Stimulated activated CD8-positive, alpha-beta memory T cell treated with anti-CD3 and anti-CD28 coated beads, Interleukin-12 subunit alpha, Interleukin-12 subunit beta, amount 100 ng/mL, for 4 hours (primary cell): ENCODE measurements at regions not wholly inside any gene's neighbourhood (a gene's known extent, or its start where the extent isn't known, plus 50 kb on each side); places are given as distances from the start of the nearest gene placed in this dataset.
"Not testable (repeated sequence)": the region's sequence is repeated elsewhere in the genome, so short reads cannot be mapped to it uniquely, and the experiment has no call there.

Experiments
- DNase-seq: peaks from one replicate; pipeline ENCODE4 v3.0.0-alpha.2; 2020; ENCODE audit warnings: low read depth

DNA sequence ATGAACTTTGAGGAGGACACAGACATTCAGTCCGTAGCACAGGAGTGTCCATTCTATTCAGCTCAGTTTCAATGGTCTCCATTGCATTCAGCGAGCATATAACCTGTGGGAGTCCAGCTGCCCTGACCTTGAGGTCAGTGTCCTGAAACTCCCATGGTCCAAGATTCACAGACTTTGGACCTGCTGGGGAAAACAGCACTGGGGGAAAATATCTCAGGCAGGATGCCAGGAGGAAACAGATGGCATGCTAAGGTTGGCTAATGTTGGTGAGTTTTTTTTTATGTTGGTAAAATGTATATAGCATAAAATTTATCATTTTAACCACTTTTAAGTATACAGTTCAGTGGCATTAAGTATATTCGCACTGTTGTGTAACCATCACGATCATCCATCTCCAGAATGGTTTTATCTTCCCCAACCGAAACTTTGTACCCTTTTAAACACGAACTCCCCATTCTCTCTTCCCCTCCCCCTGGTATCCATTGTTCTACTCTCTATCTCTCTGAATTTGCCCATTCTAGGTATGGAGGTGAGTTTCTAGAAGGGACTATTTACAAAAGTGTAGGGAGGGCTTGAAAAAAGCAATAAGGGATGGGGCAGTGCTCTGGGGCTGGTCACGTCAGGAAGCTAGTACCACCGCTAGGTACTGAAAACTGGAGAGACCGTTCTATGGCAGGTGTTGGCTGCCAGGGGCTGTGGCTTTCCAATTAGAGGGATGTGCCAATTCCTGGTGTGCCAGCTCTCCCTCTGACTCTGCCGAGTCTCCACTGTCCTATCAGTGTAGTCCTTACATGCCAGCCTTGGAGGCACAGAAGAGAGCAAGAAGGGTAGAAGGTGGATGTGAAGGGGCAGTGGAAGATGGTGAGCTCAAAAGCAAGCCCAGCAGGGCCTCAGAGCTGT is 85.3 kb downstream of the FOXD2 start:
- DNase-seq = no peak

DNA sequence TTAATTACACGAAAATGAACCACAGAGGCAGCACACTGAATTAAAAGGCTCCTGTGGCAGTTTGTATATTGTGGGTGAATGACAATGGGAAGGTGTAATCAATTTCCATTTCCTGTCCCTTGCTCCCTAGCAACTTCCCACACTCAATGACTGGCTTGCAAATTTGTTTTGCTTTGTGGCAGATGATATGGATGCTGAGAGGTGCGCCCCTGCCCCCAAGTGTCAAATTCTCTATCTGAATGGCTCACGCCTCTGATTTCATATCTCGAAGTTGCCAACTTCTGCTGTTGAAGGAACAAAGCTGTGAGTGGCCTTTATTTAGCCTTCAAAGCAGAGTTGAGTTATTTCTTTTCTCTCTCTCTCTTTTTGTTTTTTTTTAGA is 86.0 kb downstream of the FOXD2 start:
- no peak for DNase-seq

DNA sequence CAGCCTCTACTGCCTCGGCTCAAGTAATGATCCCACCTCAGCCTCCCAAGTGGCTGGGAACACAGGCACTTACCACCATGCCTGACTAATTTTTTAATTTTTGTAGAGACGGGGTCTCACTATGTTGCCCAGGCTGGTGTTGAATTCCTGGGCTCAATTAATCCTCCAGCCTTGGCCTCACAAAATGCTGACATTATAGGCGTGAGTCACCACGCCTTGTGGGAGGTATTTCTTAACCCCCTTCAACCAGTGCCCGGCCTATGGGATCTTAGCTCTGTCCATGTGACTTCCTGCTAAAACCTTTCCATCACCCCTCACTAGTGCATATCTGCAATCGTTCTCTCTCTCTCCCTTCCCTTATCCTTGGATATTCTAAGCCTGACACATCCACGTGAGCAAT is 86.4 kb downstream of the FOXD2 start:
- DNase-seq = no peak

DNA sequence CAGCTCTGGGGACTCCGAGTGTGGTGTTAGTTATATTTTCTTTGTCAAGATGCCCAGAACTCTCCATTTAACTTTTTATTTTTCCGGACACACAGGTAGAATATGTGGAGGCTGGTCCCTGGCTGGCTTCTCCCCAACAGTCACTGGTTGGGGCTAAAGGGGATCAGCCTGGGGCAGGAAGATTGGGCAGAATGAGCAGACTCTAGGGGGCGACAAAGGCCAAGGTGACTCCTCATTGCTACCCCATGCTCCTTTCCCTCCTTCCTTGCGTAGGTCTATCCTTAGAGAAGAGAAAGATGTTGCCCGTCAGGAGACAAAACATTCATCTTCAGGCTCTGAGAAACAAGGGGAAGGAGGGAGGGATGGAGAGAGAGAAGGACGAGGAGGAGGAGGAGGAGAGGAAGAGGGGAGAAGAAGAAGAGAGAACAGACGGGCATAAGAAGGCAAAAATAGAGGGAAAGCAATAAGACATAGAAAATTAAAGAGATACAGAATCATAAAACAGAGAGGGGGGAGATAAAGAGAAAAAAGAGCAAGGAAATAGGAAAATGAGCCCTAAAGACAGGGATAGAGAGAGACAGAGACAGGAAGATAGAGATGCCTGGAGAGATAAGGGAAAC is 89.9 kb downstream of the FOXD2 start:
- DNase-seq = no peak

DNA sequence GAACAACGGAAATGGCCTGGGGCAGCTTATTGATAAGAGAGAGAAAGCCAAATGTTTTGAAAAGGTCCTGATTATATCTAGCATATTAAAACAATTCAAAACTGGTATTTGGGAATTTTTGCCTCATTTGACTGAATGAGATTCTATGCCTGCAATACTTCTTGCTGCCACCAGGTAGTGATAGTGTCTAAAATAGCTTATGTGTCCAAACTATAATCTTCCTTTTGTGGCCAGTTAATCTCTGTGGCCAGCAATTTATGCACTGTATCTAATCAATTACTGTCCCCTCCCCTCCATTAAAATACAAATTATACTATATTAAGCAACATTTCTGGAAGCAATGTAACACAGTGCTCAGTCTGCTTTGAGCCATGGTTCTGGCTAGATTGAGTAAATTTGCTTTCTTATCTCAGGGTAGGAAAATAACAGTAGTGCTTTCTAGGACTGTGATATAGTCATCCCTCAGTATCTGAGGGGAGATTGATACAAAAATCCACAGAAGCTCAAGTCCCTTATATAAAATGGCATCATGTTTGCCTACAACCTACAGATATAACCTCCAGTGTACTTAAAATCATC is 91.8 kb downstream of the FOXD2 start:
- DNase-seq = no peak

DNA sequence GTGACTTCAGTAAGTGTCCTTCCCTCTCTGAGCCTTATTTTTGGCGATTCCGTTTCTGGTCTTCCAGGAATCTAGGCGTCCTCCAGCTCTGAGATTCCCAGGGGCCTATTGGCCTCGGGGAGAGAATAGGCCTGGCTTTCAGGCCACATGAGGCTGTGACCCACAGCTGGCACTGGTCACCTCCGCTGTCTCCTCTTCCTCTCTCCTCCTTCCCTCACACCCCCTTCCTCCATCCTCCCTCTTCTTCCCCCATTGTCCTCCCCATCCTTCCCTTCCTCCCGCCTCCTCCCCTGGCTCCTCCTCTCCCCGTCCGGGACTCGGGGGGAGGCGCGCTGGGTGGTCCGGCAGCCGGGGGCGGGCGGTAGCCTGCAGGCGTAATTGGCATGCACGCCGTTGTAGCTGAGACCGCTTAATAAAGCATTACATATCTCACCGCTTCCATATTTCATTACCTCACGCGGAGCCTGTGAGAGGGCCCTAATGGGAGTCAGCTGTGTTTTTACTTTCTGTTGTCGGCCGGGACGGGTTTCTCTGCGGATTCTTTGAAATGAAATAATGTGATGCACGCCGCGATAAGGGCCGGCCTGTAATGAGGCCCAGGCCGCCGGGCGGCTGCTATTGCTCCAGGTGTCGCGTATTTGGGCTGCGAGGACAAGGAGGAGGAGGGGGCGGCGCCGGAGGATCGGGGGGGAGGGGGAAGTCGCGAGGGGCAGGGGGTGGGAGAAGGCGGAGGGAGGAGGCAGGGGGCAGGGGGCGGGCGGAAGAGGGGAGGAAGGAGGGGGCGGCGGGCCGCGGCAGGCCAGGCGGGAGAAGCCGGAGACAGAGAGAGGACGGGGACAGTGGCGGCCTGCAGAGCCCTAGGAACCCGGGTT is 95.3 kb downstream of the FOXD2 start:
- no peak for DNase-seq

DNA sequence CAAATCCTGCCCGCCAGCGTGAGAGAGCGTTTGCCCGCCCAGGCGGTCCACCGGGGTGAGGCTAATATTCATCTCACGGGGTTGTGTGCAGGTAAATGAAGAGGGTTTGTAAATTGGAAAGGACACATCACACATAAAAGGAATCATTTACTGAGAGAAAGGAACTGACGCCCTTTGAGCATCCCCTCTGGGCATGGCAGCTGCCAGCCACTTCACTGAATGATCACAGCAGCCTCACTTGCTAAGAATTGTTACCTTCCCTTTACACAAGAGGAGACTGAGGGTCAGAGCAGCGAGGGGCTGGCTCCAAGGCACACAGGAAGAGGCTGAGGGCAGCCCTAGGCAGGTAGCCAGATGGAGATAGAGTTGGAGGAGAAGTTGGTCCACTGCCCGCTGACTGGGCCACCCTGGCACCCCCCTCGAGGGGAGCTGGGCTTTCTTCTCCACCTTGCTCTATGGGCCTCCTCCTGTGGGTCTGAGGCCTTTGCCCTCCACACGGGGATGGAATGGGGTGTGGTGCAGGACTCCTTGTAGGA is 96.0 kb downstream of the FOXD2 start:
- DNase-seq = no peak

DNA sequence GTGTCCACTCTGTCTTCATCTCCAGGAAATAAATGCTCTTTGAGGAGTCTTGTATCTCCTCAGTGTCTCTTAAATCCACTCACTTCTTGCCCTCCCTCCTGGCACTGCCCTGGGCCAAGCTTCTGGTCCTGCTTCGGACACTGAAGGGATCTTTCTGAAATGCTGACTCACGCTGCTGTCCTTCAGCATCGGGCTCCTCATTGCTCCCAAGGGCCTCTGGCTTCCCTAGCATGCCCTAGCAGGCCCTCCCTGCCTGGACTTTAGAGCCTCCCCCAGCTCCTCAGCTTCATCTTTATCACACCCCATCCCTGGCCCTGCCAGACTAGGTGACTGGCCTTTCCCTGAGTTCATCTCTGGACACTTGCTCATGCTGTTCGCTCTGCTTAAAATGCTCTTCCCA is 96.6 kb downstream of the FOXD2 start:
- no peak for DNase-seq

DNA sequence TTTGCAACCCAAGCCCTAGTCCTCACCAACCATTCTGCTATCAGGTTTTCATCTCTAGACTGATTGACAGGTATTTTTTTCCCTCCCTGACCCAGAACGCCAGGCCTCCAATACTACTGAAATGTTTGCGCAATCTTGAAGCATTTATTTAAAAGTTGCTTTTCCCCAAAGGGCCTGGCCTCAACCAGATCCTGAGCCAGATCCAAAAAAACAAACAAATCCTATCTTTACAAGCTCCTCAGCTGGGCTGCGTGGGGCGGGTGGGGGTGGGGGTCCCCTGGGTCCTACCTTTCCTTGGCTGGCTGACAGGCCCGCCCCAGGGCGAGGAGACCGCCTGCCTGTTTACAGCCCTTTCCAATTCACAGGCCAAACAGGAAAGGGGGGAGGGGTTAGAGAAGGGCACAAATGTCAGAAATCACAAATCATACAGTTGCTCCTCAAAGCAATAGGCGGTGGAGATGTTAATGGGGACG is 98.8 kb downstream of the FOXD2 start:
- no peak for DNase-seq

DNA sequence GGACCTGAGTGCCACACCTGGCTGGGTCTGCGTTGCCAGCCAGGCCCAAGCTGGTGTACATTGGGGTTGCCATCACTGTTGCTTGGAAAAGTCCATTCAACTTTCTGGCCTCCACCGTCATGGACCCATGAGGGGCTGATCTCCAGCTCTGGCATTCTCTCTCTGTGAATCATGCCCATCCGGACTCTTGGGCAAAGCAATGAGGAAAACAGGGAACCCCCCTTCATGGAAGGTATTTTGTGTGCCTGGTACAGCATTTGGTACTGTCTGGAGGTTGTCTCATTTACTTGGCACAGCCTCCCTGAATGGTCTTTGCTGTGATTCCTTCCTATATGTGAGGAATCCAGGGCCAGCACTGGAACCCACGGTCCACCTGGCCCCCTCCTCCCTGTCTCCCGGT is 99.4 kb downstream of the FOXD2 start:
- DNase-seq = no peak

DNA sequence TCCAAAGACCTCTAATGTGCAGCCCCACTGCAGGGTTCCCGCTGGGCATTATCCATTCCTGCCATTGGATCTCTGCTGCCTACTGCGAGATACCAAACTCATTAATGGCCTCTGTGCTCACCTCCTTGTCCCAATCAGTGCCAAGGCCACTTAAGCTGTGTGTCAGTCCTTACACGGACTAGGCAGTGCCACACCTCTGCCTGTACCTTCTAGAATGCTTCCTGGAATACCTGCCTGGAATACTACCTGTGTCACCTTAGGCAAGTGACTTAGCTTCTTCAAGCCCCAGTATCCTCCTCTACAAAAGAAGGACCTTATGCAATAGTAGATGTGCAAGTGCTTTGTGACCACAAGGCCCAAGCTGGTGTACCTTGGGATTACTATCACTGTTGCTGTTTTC is 100.1 kb downstream of the FOXD2 start:
- DNase-seq = no peak

DNA sequence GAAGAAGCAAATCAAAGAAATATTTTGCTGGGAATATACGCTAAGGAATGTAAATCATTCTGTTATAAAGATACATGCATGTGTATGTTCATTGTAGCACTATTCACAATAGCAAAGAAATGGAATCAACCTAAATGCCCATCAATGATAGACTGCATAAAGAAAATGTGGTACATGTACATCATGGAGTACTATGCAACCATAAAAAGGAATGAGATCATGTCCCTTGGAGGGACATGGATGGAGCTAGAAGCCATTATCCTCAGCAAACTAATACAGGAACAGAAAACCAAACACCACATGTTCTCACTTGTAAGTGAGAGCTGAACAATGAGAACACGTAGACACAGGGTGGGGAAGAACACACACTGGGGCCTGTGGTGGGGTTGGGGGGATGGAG is 100.7 kb downstream of the FOXD2 start:
- DNase-seq = not testable (repeated sequence)

DNA sequence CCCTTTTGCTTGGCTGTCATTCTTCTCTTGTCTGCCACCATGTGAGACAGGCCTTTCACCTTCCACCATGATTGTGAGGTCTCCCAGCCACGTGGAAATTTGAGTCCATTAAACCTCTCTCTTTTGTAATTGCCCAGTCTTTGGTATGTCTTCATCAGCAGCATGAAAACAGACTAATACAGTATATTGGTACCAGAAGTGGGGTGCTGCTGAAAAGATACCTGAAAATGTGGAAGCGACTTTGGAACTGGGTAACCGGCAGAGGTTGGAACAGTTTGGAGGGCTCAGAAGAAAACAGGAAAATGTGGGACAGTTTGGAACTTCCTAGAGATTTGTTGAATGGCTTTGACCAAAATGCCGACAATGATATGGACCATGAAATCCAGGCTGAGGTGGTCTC is 103.9 kb downstream of the FOXD2 start:
- DNase-seq = not testable (repeated sequence)

DNA sequence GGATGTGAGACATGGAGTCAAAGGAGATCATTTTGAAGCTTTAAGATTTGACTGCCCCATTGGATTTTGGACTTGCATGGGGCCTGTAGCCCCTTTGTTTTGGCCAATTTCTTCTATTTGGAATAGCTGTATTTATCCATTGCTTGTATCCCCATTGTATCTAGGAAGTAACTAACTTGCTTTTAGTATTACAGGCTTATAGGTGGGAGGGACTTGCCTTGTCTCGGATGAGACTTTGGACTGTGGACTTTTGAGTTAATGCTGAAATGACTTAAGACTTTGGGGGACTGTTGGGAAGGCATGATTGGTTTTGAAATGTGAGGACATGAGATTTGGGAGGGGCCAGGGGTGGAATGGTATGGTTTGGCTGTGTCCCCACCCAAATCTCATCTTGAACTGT is 105.2 kb downstream of the FOXD2 start:
- not testable (repeated sequence) for DNase-seq

DNA sequence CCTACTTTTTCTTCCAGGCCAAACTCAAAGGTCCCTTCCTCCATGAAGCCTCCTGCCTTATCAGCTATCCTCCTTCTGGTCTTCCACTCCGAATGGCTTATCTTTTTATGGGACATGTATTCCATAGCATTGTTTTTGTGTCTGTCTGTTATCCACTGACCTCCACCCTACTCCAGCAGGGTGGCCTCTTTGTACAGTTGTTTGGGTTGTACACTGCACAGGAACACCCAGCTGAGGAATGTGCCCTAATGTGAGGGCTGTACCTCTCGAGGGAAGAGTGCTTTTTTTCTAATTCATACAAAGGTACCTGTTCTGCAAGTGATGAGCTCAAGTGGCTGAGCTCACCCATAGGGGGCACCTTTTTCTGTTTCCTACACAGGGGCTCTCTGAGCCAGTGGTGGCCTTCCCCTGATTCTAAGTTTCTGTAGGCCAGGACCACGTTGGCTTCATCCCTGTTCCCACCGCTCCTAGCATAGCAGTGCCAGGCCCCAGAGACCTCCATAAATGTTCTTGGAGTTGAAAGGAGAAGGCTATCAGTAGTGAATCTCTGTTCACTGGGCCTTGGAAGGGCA is 108.2 kb downstream of the FOXD2 start:
- DNase-seq = no peak

DNA sequence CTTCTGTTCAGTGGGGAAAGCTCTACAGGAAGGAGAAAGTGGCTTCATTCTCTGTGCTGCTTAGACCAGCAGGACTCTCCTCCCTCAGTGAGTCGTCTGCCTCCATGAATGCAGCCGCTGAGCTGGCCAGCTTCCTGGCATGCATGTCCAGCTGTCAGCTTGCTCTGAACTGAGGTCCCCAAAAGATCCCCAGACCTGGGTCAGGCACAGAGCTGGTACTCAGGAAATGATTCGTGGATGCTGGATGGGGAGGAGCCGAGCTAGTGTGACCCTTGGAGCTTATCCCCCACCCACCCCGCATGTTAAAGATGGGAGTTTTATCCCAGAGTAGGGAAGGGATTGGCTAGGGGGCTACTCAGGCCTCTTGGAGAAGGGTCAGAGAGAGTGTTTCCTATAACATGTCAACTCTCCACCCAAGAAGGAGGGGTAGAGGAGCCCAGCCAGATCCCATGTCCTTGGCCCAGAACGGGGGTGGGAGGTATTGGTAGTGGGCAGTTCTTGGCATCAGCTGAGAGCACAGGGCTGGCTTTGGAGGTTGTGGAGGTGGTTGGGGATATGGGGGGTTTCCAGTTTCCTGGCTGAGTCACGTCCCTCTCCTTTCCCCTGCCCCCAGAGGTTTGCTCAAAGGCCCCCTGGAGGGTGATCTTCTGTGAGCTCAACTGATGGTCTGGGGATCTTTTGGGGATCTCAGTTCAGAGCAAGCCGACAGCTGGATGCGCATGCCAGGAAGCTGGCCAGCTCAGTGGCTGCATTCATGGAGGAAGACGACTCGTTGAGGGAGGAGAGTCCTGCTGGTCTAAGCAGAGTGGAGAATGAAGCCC is 110.1 kb downstream of the FOXD2 start:
- DNase-seq = no peak

DNA sequence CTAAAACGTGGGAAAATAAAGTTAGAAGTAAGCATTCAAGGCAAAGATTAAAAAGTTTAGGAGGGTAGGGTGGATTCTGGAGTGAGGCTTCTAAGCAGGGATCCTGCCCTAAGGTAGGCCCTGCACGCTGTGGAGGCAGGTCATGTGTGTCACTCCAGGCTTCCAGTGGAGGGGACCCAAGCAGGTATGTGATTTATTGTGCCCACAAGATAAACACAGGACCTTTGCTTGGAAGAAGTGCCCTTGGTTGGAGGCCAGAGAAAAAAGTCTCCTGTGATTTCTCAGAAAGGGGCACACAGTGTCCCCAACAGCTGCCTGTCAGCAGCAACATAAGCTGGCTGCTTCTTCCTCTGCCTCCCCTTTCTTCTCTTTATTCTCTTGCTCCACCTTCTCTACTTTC is 110.8 kb downstream of the FOXD2 start:
- DNase-seq = no peak

DNA sequence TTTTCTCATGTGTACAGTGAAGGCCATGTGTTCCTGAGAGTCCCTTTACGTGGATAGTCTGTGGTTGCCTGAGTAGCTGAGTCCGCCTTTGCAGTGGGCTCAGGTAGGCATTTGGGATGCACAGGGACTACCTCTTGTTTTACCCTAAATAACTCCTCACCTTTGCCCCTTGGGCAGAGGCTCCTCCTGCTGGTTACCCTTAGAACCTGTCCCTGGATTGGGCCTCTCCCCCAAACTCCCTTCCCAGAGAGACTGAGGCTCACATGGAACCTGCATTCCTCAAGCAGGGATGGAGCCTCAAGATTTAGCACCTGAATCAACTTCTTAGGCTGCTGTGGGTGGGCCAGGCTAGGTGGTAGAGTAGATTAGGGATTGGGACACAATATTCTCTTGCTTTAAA is 111.7 kb downstream of the FOXD2 start:
- no peak for DNase-seq

DNA sequence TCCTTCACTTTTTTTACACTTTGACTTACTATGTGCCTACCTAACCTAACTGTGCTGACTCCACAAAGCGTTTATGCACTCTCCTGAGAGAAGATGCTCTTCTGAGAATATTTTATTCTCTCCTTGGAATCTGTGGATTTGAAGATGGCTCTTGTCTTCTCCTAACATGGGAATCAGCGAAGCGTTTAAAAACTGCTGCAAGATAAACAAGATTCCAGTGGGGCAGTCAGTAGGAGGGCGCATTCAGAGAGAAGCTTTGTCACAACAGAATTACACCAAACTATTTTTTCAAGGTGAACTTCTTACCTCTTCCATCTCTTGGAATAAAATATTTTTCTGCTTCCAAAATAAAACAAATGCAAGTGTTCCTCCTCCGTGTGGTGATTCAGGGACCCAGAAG is 113.1 kb downstream of the FOXD2 start:
- no peak for DNase-seq

DNA sequence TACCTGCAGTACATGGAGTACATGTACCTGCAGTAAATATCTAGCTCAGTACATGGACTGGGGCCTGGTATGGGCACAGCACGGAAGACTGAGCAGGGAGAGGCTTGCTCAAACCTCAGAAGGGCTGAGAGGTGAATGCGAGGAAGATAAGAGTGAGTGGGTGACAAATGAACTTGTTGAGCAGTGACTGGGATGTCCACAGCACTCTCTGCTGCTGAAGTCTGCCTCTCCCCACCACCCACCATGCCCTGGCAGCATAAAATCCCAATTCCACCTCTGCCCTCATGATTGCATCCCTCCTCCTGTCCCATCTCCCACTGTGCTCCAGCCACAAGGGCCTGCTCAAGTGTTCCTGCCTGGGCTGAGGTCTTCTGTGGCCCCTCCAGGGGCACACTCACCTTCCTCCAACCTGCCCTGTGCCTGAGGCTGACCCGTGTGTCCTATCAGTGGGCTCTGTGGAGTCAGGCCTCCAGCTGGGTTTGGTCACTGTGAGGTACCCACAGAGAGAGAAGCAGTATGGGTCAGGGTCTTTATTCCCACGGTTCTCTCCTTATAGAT is 114.2 kb downstream of the FOXD2 start:
- no peak for DNase-seq
